Epithelial cell of esophagus (primary cell): ENCODE measurements at regions not wholly inside any gene's neighbourhood (a gene's known extent, or its start where the extent isn't known, plus 50 kb on each side); places are given as distances from the start of the nearest gene placed in this dataset.
A peak's percentile ranks its signal among the peaks of the same experiment; 100 is the strongest.

ENCODE experiments used
- DNase-seq: peaks from one replicate; pipeline ENCODE4 v3.0.0; 2010; ENCODE audit warnings: low read depth
- H3K4me3 ChIP-seq: 2 replicates; pipeline ENCODE4 v1.5.1; 2011; ENCODE audit warnings: mild to moderate bottlenecking, low read length, control low read depth
- CTCF ChIP-seq: IDR thresholded peaks from 2 replicates; pipeline ENCODE4 v1.5.1; 2011; ENCODE audit warnings: low read depth, mild to moderate bottlenecking, low read length, control low read depth, inconsistent platforms; ENCODE audit not compliant: insufficient read depth; ENCODE audit errors: missing control alignments

- no peak overlapping the region for H3K4me3 ChIP-seq
- peak; percentile 56 for DNase-seq
- no peak for TF ChIP-seq CTCF
These were observed 379.9 kb upstream of the IRAK1BP1 start for GRCh38 chr6:78487401-78487800.

- no peak for TF ChIP-seq CTCF
- H3K4me3 ChIP-seq = no peak overlapping the region
- DNase-seq = peak; percentile 61
These were observed 377.5 kb upstream of the IRAK1BP1 start for GRCh38 chr6:78489874-78490273.

- DNase-seq = peak; percentile 49
- TF ChIP-seq CTCF = no peak
These were observed 374.9 kb upstream of the IRAK1BP1 start for GRCh38 chr6:78492351-78493017.

GRCh38 chr6:78500299-78501089, 366.9 kb upstream of the IRAK1BP1 start:
- no peak for DNase-seq
- H3K4me3 ChIP-seq = no peak overlapping the region
- no peak for TF ChIP-seq CTCF

More at GRCh38 chr6:78492351-78493017, 374.9 kb upstream of the IRAK1BP1 start:
- no peak overlapping the region for H3K4me3 ChIP-seq

- no peak for TF ChIP-seq CTCF
- DNase-seq = no peak
- no peak overlapping the region for H3K4me3 ChIP-seq
These were observed 364.9 kb upstream of the IRAK1BP1 start for GRCh38 chr6:78502386-78502887.

GRCh38 chr6:78505178-78505577, 362.2 kb upstream of the IRAK1BP1 start:
- no peak for DNase-seq
- H3K4me3 ChIP-seq = no peak overlapping the region
- TF ChIP-seq CTCF = no peak
